ENCODE measurements at regions not wholly inside any gene's neighbourhood (a gene's known extent, or its start where the extent isn't known, plus 50 kb on each side); places are given as distances from the start of the nearest gene placed in this dataset.

DNA sequence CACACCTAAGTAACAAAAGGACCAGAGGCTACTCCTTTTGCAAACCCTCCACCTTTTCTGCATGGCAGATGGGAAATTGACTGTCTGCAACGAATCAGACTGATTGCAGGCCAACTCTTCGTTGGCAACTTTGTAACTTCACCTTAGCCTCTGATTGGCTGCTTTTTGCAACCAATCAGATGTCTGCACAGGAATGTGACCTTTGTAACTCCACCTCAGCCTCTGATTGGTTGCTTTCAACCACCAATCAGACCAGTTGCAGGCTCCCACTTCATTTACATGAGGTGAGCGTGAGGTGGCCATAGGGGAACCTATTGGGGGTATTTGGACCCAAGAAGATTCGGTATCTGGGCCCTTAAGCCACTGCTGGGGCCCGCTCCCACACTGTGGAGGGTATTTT is 209.0 kb downstream of the EN1 start:
- no peak for TF ChIP-seq POLR2A (IDR thresholded peaks at IDR 0.05)
- TF ChIP-seq, protein P1, sequence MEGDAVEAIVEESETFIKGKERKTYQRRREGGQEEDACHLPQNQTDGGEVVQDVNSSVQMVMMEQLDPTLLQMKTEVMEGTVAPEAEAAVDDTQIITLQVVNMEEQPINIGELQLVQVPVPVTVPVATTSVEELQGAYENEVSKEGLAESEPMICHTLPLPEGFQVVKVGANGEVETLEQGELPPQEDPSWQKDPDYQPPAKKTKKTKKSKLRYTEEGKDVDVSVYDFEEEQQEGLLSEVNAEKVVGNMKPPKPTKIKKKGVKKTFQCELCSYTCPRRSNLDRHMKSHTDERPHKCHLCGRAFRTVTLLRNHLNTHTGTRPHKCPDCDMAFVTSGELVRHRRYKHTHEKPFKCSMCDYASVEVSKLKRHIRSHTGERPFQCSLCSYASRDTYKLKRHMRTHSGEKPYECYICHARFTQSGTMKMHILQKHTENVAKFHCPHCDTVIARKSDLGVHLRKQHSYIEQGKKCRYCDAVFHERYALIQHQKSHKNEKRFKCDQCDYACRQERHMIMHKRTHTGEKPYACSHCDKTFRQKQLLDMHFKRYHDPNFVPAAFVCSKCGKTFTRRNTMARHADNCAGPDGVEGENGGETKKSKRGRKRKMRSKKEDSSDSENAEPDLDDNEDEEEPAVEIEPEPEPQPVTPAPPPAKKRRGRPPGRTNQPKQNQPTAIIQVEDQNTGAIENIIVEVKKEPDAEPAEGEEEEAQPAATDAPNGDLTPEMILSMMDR (IDR thresholded peaks at IDR 0.05), result no peak
